Subcutaneous abdominal adipose tissue (tissue), 5 donors: ENCODE measurements at regions not wholly inside any gene's neighbourhood (a gene's known extent, or its start where the extent isn't known, plus 50 kb on each side); places are given as distances from the start of the nearest gene placed in this dataset.

Source experiments
- H3K27ac ChIP-seq: one replicate; pipeline ENCODE4 v1.7.0; 2013; ENCODE audit warnings: low read depth, mild to moderate bottlenecking, inconsistent platforms, low read length, moderate library complexity
- H3K27me3 ChIP-seq, 5 donors: one replicate each; pipeline ENCODE4 v1.7.0; 2013; ENCODE audit warnings: low read length in 5 of 5, inconsistent platforms in 1 of 5; ENCODE audit not compliant: control insufficient read depth in 5 of 5, insufficient read depth in 4 of 5
- H3K36me3 ChIP-seq, 5 donors: one replicate each; pipeline ENCODE4 v1.7.0; 2013; ENCODE audit warnings: low read length in 5 of 5; ENCODE audit not compliant: control insufficient read depth in 5 of 5, insufficient read depth in 5 of 5
- H3K4me1 ChIP-seq, 5 donors: one replicate each; pipeline ENCODE4 v1.7.0; 2013; ENCODE audit warnings: low read length in 5 of 5, mild to moderate bottlenecking in 3 of 5, moderate library complexity in 1 of 5; ENCODE audit not compliant: control insufficient read depth in 5 of 5, insufficient read depth in 5 of 5
- H3K4me3 ChIP-seq, 5 donors: one replicate each; pipeline ENCODE4 v1.7.0; 2013; ENCODE audit warnings: low read length in 5 of 5, low read depth in 1 of 5
- H3K9ac ChIP-seq, 5 donors: one replicate each; pipeline ENCODE4 v1.7.0; 2013; ENCODE audit warnings: low read length in 5 of 5, mild to moderate bottlenecking in 4 of 5, moderate library complexity in 3 of 5
- H3K9me3 ChIP-seq, 5 donors: one replicate each; pipeline ENCODE4 v1.7.0; 2013; ENCODE audit warnings: low read length in 5 of 5; ENCODE audit not compliant: control insufficient read depth in 5 of 5
- donor health status: healthy.
- donor health status: healthy.
- donor health status: healthy.
- donor health status: healthy.
- donor health status: healthy.

- no peak overlapping the region for H3K9ac ChIP-seq
- no peaks in the 10 kb centered on the region for H3K4me1 ChIP-seq
- H3K36me3 ChIP-seq: no peaks in the 10 kb centered on the region
- H3K9me3 ChIP-seq: peaks cover 0 to 9% (median 2%) of the 10 kb centered on the region in 5 donors
- no peak overlapping the region for H3K27ac ChIP-seq
- H3K27me3 ChIP-seq: no peaks in the 10 kb centered on the region
- H3K4me3 ChIP-seq: no peak overlapping the region
Measured at GRCh38 chr12:71243370-71243769, 85.6 kb upstream of the TSPAN8 start.

DNA sequence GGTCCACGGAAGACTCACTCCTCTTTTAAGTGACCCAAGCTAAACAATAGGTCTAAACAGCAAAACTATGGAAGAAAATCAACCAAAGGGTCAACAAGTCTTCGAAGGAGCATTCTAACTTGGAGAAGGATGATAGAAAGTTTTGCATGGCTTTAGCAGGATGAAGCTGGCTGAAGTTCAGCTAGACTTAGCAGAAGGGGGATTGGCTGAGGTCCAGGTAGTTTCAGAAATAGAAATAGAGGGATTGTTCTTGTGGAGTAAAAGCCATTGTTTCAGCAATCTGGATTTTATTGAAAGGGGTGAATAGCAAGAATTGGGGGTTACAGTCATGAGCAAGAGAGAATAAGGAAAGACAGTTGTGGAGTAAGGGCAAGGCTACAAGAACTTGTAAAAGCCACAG, 84.7 kb upstream of the TSPAN8 start:
- H3K4me1 ChIP-seq: no peaks in the 10 kb centered on the region
- peaks cover 0 to 4% (median 1%) of the 10 kb centered on the region in 5 donors for H3K9me3 ChIP-seq
- H3K27me3 ChIP-seq: no peaks in the 10 kb centered on the region
- no peak overlapping the region for H3K27ac ChIP-seq
- no peak overlapping the region for H3K4me3 ChIP-seq
- H3K36me3 ChIP-seq: no peaks in the 10 kb centered on the region
- no peak overlapping the region for H3K9ac ChIP-seq

- no peak overlapping the region for H3K27ac ChIP-seq
- H3K9ac ChIP-seq: no peak overlapping the region
Measured at GRCh38 chr12:71240946-71241345, 83.1 kb upstream of the TSPAN8 start.

GRCh38 chr12:71239731-71240130, 81.9 kb upstream of the TSPAN8 start:
- Histone ChIP-seq H3K9me3 (no peaks in the 10 kb centered on the region), H3K4me3 (no peak overlapping the region), H3K36me3 (no peaks in the 10 kb centered on the region), H3K27ac (no peak overlapping the region), H3K27me3 (no peaks in the 10 kb centered on the region), H3K4me1 (no peaks in the 10 kb centered on the region), H3K9ac (no peak overlapping the region)

More at GRCh38 chr12:71240946-71241345, 83.1 kb upstream of the TSPAN8 start:
- Histone ChIP-seq H3K4me3 (no peak overlapping the region), H3K9me3 (no peaks in the 10 kb centered on the region), H3K4me1 (no peaks in the 10 kb centered on the region), H3K36me3 (no peaks in the 10 kb centered on the region), H3K27me3 (no peaks in the 10 kb centered on the region)

- peaks cover 0 to 6% (median 0%) of the 10 kb centered on the region in 5 donors for H3K9me3 ChIP-seq
- H3K4me3 ChIP-seq: no peak overlapping the region
- H3K4me1 ChIP-seq: no peaks in the 10 kb centered on the region
- H3K27me3 ChIP-seq: no peaks in the 10 kb centered on the region
- H3K9ac ChIP-seq: no peak overlapping the region
- no peaks in the 10 kb centered on the region for H3K36me3 ChIP-seq
- no peak overlapping the region for H3K27ac ChIP-seq
Measured at GRCh38 chr12:71237128-71237527, 79.3 kb upstream of the TSPAN8 start.

- no peak overlapping the region for H3K27ac ChIP-seq
- H3K9me3 ChIP-seq: peaks cover 0 to 6% (median 0%) of the 10 kb centered on the region in 5 donors
- no peak overlapping the region for H3K9ac ChIP-seq
- H3K27me3 ChIP-seq: no peaks in the 10 kb centered on the region
- H3K36me3 ChIP-seq: no peaks in the 10 kb centered on the region
- H3K4me1 ChIP-seq: no peaks in the 10 kb centered on the region
- H3K4me3 ChIP-seq: no peak overlapping the region
Measured at GRCh38 chr12:71236133-71236660, 78.4 kb upstream of the TSPAN8 start.

DNA sequence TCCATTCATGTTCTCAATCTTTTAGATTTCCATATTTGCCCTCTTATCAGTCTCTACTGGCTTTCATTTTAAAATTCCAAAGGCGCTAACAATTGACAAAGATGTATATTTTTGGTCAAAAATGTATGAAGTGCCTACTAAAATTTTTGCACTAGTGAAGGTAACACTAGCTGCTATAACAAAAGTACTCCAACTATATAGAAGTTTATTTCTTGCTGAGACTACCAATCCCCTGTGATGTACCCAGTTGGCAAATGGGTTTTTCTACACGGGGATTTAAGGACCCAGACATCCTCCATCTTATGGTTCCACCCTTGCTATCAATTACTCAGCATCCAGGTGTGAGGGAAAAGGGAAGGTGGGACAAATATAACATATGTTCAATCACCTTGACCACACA, 75.3 kb upstream of the TSPAN8 start:
- no peaks in the 10 kb centered on the region for H3K4me1 ChIP-seq
- H3K9me3 ChIP-seq: peaks cover 0 to 6% (median 0%) of the 10 kb centered on the region in 5 donors
- H3K36me3 ChIP-seq: no peaks in the 10 kb centered on the region
- no peak overlapping the region for H3K9ac ChIP-seq
- no peaks in the 10 kb centered on the region for H3K27me3 ChIP-seq
- no peak overlapping the region for H3K4me3 ChIP-seq
- H3K27ac ChIP-seq: no peak overlapping the region

GRCh38 chr12:71230542-71230941, 72.7 kb upstream of the TSPAN8 start:
- Histone ChIP-seq H3K9ac (no peak overlapping the region), H3K36me3 (no peaks in the 10 kb centered on the region), H3K27me3 (no peaks in the 10 kb centered on the region), H3K4me1 (no peaks in the 10 kb centered on the region), H3K4me3 (no peak overlapping the region), H3K9me3 (peaks cover 0 to 6% (median 0%) of the 10 kb centered on the region in 5 donors), H3K27ac (no peak overlapping the region)

- H3K27me3 ChIP-seq: no peaks in the 10 kb centered on the region
- no peak overlapping the region for H3K9ac ChIP-seq
- no peaks in the 10 kb centered on the region for H3K36me3 ChIP-seq
- no peak overlapping the region for H3K4me3 ChIP-seq
- no peaks in the 10 kb centered on the region for H3K9me3 ChIP-seq
- H3K27ac ChIP-seq: no peak overlapping the region
- no peaks in the 10 kb centered on the region for H3K4me1 ChIP-seq
Measured at GRCh38 chr12:71223139-71223538, 65.3 kb upstream of the TSPAN8 start.

GRCh38 chr12:71222436-71222835, 64.6 kb upstream of the TSPAN8 start:
- Histone ChIP-seq H3K4me1 (no peaks in the 10 kb centered on the region), H3K27me3 (no peaks in the 10 kb centered on the region), H3K9ac (no peak overlapping the region), H3K27ac (no peak overlapping the region), H3K9me3 (no peaks in the 10 kb centered on the region), H3K4me3 (no peak overlapping the region), H3K36me3 (no peaks in the 10 kb centered on the region)

- Histone ChIP-seq H3K27ac (no peak overlapping the region), H3K9ac (no peak overlapping the region)
Measured at GRCh38 chr12:71220260-71220659, 62.5 kb upstream of the TSPAN8 start.

More at GRCh38 chr12:71220260-71220659, 62.5 kb upstream of the TSPAN8 start:
- Histone ChIP-seq H3K4me1 (no peaks in the 10 kb centered on the region), H3K27me3 (no peaks in the 10 kb centered on the region), H3K36me3 (no peaks in the 10 kb centered on the region), H3K4me3 (no peak overlapping the region), H3K9me3 (no peaks in the 10 kb centered on the region)
